Stimulated activated naive B cell treated with anti-CD40 and anti-IgM and Interleukin-4, amounts not matched to agents 10 μg/mL and 1 μg/mL and 100 μg/mL, for 72 hours (primary cell): ENCODE measurements at regions not wholly inside any gene's neighbourhood (a gene's known extent, or its start where the extent isn't known, plus 50 kb on each side); places are given as distances from the start of the nearest gene placed in this dataset.

Source experiments
- ATAC-seq, 2 donors: fragments of 150-1000 bp; cut with Tn5 transposase; replicated peaks; 2 replicates each; pipeline ENCODE4 v1.10.0; 2021; ENCODE audit warnings: moderate library complexity in 1 of 2
- DNase-seq: peaks from one replicate; pipeline ENCODE4 v3.0.0; 2021
- H3K27ac Mint-ChIP-seq: one replicate; pipeline ENCODE4 v1.8.0; 2022; ENCODE audit warnings: mild to moderate bottlenecking, mixed read lengths
- H3K27me3 Mint-ChIP-seq, 2 donors: one replicate each; pipeline ENCODE4 v1.8.0; 2022; ENCODE audit warnings: mixed read lengths in 2 of 2
- H3K36me3 Mint-ChIP-seq, 2 donors: one replicate each; pipeline ENCODE4 v1.8.0; 2022; ENCODE audit warnings: mixed read lengths in 2 of 2, mild to moderate bottlenecking in 1 of 2
- H3K4me1 Mint-ChIP-seq, 2 donors: one replicate each; pipeline ENCODE4 v1.8.0; 2022; ENCODE audit warnings: mixed read lengths in 2 of 2, mild to moderate bottlenecking in 1 of 2
- H3K4me3 Mint-ChIP-seq, 2 donors: one replicate each; pipeline ENCODE4 v1.8.0; 2022; ENCODE audit warnings: mild to moderate bottlenecking in 2 of 2, mixed read lengths in 2 of 2, moderate library complexity in 1 of 2
- H3K9me3 Mint-ChIP-seq, 2 donors: one replicate each; pipeline ENCODE4 v1.8.0; 2022; ENCODE audit warnings: mixed read lengths in 2 of 2, mild to moderate bottlenecking in 1 of 2

DNA sequence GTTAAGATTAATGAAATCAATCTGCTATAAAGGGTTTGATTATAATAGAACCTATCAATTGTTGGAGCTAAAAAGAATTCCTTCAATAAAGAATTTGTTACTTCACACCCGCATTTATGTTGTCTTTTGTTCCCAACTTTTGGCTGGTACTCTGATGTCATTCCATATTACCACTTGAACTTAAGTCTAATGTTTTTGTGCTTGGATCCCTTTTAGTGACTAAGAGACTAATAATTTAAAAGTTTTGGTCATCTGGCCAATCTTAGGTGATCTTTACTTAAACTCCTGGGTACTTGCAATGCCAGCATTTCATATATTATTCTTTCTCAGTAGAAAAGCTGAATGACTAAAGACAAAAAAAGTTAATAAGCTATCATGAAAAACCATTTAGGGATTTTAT lies 113.0 kb downstream of the TMEM30B start:
- no peak for DNase-seq
- peaks cover 4 to 6% of the 10 kb centered on the region in 2 donors for H3K27me3 Mint-ChIP-seq
- no peak overlapping the region for H3K4me3 Mint-ChIP-seq
- H3K9me3 Mint-ChIP-seq = peaks cover 9 to 10% of the 10 kb centered on the region in 2 donors
- H3K36me3 Mint-ChIP-seq = no peaks in the 10 kb centered on the region
- ATAC-seq = no peak
- no peak overlapping the region for H3K27ac Mint-ChIP-seq
- H3K4me1 Mint-ChIP-seq = no peaks in the 10 kb centered on the region

DNA sequence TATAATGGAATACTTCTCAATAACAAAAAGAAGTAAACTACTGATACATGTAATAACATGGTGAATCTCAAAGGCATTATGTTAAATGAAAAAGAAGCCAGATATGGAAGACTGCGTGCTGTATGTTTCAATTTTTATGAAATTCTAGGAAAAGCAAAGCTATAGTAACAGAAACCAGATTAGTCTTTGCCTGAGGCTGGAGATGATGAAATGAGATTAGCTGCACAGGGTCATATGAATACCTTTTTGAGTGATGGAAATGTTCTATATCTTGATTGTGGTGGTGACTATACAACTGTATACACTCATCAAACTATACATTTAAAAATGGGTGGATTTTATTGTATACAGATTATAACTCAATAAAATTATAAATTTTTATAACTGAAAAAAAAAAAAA lies 113.5 kb downstream of the TMEM30B start:
- no peak for DNase-seq
- Mint-ChIP-seq H3K4me3 (no peak overlapping the region), H3K9me3 (peaks cover 5% of the 10 kb centered on the region in 2 donors), H3K27ac (no peak overlapping the region), H3K4me1 (no peaks in the 10 kb centered on the region), H3K36me3 (no peaks in the 10 kb centered on the region), H3K27me3 (peaks cover 4 to 6% of the 10 kb centered on the region in 2 donors)
- ATAC-seq = no peak

DNA sequence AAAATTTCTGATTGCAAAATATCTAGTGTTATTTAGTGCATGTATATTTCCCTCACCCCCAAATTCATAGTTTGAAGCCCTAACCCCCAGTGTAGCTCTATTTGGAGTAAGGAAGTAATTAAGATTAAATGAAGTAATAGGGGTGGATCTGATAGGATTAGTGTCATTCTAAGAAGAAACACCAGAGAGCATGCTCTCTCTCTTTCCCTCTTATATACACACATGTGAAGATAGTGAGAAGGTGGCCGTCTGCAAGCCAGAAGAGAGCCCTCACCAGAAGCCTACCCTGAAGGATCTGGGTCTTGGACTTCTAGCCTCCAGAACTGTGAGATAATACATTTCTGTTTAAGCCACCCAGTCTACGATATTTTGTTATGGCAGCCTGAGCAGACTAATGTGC lies 120.3 kb downstream of the TMEM30B start:
- Mint-ChIP-seq H3K27me3 (peaks cover 0 to 3% of the 10 kb centered on the region in 2 donors), H3K9me3 (peaks cover 3 to 4% of the 10 kb centered on the region in 2 donors), H3K36me3 (no peaks in the 10 kb centered on the region), H3K27ac (no peak overlapping the region), H3K4me1 (no peaks in the 10 kb centered on the region), H3K4me3 (no peak overlapping the region)
- ATAC-seq = no peak
- no peak for DNase-seq

DNA sequence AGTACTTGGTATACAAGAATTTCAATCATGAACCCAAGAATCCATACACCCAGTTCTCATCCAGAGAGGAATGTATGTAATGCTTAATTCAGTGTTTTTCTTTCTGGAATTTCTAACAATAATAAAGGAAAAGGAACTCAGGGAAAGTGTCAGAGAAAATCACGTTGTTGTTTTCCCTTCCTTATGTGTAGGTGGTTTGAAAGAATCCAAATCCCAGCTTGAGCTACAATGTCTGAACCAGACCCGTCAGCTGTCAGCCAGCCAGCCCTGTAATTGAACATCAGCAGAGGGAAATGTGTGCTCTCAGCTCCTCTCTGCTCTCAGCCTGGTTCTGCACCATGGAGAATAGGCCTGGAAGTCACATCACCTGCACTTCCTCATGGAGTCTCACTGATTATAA lies 126.5 kb downstream of the TMEM30B start:
- no peaks in the 10 kb centered on the region for H3K4me1 Mint-ChIP-seq
- H3K36me3 Mint-ChIP-seq = no peaks in the 10 kb centered on the region
- no peak overlapping the region for H3K27ac Mint-ChIP-seq
- H3K27me3 Mint-ChIP-seq = peaks cover 7 to 8% of the 10 kb centered on the region in 2 donors
- ATAC-seq = no peak
- H3K4me3 Mint-ChIP-seq = no peak overlapping the region
- H3K9me3 Mint-ChIP-seq = peaks cover 0 to 2% of the 10 kb centered on the region in 2 donors
- DNase-seq = no peak

DNA sequence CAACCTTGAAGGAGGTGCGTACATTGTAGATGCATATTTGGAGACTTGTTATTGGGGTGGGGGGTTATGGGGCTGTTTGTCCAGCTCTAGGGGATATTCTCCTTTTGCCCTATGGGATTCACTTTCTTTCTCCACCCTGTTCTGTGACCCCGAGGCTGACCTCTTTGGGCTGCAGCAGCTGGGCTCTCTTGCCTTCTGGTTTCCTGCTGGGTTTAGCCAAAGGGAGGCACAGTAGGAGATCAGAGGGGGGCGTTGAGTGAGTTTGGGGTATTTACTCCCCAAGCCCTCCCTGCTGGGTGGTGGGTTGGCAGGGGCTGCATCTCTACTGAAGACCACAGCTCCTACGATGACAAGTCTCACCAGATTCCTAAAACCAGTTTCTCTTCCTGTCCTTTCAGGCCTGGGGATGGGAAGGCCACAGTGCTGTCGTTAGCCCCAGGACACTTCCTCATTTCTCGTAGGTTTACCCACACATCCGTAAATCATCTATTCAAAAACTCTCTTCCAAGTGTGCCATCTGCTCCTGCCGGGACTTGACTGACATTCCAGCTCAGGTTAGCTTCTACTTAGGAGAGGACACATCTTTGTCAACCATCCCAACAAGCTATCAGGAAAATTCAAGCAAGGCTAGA lies 127.1 kb downstream of the TMEM30B start:
- Mint-ChIP-seq H3K4me1 (no peaks in the 10 kb centered on the region), H3K36me3 (no peaks in the 10 kb centered on the region)

DNA sequence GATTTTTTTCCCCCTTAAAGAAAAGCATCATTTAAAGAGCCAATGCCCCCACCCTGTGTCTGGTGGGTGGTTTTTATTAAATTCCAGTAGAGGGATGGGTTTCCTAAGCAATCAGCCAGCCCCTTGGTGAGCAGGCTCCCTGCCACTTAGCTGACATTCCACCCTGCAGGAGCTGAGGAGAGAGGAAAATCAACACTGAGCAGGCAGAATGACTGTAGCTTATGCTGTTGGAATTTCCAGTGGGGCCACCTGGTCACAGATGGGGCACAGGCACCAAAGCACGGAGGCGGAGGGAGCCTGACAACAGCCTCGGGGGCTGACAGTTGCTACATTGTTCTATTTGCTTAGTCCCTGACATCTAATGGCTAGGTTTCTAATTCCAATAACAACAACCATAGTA lies 127.7 kb downstream of the TMEM30B start:
- Mint-ChIP-seq H3K27ac (no peak overlapping the region), H3K9me3 (peaks cover 0 to 2% of the 10 kb centered on the region in 2 donors), H3K4me1 (no peaks in the 10 kb centered on the region), H3K36me3 (no peaks in the 10 kb centered on the region), H3K27me3 (peaks cover 7 to 8% of the 10 kb centered on the region in 2 donors), H3K4me3 (no peak overlapping the region)
- no peak for DNase-seq
- ATAC-seq = no peak

More for the DNA sequence above, 127.1 kb downstream of the TMEM30B start:
- ATAC-seq = no peak
- Mint-ChIP-seq H3K27me3 (peaks cover 7 to 8% of the 10 kb centered on the region in 2 donors), H3K4me3 (no peak overlapping the region), H3K9me3 (peaks cover 0 to 2% of the 10 kb centered on the region in 2 donors), H3K27ac (no peak overlapping the region)
- no peak for DNase-seq

DNA sequence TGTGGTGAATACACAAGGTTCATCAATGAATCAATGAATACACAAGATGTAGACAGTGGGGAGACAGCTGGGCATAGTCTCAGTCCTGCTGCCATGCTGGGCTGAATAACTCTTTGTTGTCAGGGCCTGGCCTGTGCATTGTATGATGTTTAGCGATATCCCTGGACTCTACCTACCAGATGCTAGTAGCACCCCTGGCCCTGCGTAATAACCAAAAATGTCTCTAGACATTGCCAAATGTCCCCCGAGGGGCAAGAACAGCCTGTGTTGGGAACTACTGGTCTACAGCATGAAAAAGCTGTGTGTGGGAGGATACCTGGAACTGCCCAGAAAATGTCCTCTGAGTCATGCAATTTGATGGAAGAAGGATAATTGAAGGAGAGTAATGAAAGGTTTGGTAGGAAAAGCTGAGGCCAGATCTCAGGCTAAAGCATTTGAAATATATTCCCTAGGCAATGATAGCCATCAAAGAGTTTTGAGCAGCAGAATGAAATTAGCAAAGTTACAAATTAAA lies 128.2 kb downstream of the TMEM30B start:
- Mint-ChIP-seq H3K4me3 (no peak overlapping the region), H3K27ac (no peak overlapping the region), H3K9me3 (peaks cover 0 to 2% of the 10 kb centered on the region in 2 donors), H3K4me1 (no peaks in the 10 kb centered on the region), H3K27me3 (peaks cover 7 to 8% of the 10 kb centered on the region in 2 donors), H3K36me3 (no peaks in the 10 kb centered on the region)
- ATAC-seq (no peak), DNase-seq (no peak)

DNA sequence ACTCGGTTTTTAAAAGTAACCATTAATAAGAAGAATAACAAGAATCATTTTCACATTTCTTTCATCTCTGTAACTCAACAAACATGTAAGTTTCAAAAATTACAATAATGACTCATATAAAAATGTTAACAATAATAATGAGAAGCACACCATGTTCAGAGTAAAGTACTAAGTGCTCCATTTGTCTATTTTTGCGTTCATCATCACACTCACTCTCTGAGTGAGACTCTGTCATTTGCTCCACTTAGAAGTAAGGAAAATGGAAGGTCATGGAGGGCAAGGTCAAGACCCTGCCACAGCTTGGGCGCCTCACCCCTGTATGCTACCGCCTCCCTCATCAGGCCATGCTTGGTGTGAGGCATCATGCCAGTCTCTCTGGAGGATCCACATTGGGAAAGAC lies 129.9 kb downstream of the TMEM30B start:
- Mint-ChIP-seq H3K27me3 (peaks cover 4 to 8% of the 10 kb centered on the region in 2 donors), H3K36me3 (no peaks in the 10 kb centered on the region), H3K9me3 (peaks cover 0 to 2% of the 10 kb centered on the region in 2 donors), H3K27ac (no peak overlapping the region), H3K4me3 (no peak overlapping the region), H3K4me1 (no peaks in the 10 kb centered on the region)
- no peak for DNase-seq
- ATAC-seq = no peak

DNA sequence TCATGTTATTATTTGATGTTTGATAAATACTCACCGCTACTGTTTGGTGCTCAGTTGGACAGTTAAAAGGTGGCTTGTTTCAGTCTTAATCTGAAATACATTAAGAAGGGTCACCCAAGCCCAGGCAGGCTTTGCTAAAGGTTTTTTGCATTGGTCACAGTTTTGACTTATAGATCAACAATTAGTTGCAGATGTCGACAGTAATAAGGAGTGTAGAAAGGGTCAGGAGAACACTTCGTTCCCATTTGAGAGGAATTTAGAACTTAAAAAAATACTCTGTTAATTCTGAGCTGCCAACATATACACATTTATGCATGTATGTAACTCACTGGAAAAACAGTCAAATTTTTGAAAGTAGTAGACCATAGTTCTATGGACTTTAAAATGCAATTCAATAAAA lies 130.3 kb downstream of the TMEM30B start:
- peaks cover 0 to 2% of the 10 kb centered on the region in 2 donors for H3K9me3 Mint-ChIP-seq

DNA sequence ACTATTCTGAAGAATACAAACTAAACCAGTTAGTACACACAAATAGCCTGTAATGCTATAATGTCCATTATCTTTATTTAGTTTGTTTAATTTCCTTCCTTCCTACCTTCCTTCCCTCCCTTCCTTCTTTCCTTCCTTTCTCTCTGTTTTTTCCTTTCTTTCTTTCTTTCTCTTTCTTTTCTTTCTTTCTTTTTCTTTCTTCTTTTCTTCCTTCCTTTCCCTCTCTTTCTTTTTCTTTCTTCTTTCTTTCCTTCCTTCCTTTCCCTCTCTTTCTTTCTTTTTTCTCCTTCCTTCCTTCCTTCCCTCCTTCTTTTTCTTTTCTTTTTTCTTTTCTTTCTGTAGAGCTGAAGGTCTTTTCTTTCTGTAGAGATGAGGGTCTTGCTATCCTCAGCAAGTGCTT lies 131.2 kb downstream of the TMEM30B start:
- Mint-ChIP-seq H3K36me3 (peaks cover 0 to 3% of the 10 kb centered on the region in 2 donors), H3K4me1 (no peaks in the 10 kb centered on the region), H3K4me3 (no peak overlapping the region), H3K27me3 (peaks cover 4 to 8% of the 10 kb centered on the region in 2 donors), H3K27ac (no peak overlapping the region), H3K9me3 (peaks cover 4 to 7% of the 10 kb centered on the region in 2 donors)
- no peak for DNase-seq
- ATAC-seq = no peak

More for the DNA sequence above, 130.3 kb downstream of the TMEM30B start:
- no peaks in the 10 kb centered on the region for H3K36me3 Mint-ChIP-seq
- peaks cover 4 to 8% of the 10 kb centered on the region in 2 donors for H3K27me3 Mint-ChIP-seq
- H3K4me3 Mint-ChIP-seq = no peak overlapping the region
- DNase-seq = no peak
- no peak overlapping the region for H3K27ac Mint-ChIP-seq
- no peak for ATAC-seq
- no peaks in the 10 kb centered on the region for H3K4me1 Mint-ChIP-seq

DNA sequence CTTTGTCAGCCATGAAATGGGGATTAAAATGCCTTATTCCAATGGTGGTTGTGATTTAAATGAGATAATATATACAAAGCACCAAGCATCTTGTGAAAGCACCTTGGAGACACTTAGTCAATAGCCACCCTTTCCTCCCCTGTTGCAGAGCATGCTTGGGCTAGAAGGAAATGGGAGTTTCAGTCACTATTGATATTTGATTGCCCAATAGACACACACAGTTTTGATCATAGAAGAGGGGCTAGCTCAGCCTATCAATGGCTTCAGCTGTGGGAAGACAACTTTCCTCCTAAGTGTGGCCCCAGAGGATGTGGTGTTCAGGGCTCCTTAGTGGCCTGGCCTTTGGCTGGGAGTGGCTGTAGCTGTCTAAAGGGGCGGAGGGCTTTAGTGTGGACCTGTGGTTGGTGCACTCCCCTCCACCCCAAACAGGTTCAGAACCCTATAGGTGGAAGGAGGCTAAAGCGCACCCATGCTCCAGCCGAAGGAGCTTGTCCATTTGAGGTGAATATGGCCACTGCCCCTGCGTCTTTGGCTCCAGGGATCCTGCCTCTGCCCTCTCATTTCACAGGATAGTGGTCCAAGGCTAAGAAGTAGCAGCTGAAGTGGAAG lies 132.3 kb downstream of the TMEM30B start:
- peaks cover 12 to 13% of the 10 kb centered on the region in 2 donors for H3K9me3 Mint-ChIP-seq
- DNase-seq (no peak), ATAC-seq (no peak)
- H3K36me3 Mint-ChIP-seq = peaks cover 3% of the 10 kb centered on the region in 2 donors
- no peak overlapping the region for H3K27ac Mint-ChIP-seq
- no peak overlapping the region for H3K4me3 Mint-ChIP-seq
- H3K4me1 Mint-ChIP-seq = no peaks in the 10 kb centered on the region
- peaks cover 4 to 8% of the 10 kb centered on the region in 2 donors for H3K27me3 Mint-ChIP-seq

DNA sequence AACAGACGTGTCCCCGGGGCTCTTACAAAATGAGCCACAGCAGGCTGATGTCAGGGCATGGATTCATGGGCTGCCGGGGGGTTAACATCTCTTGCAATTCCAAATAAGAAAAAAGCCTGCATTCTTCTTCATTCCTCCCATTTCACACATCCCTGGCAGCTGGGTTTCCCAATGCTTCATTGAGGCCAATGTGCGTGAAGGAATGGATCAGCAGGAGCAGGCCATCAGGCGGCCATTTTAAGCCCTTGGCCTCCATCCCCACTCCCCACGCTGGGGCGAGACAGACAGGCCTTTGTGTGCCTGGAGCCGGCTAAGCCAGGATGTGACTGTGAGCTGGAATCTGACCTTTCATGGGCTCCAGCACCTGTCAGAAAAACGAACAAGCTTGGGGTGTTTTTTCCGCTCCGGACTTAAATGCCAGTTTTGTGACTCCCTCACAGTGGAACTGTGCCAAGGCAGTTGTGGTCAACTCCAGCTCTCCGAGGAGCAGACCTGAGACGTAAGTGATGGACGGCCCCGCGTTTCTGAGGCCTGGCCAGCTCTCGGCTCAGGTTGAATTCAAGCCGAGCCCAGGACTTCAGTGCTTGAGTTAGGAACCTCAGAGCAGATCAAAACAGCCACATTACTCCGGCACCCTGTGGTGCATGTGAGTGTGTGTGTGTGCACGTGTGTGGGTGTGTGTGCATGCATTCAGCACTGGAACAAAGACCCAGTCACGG lies 133.1 kb downstream of the TMEM30B start:
- Mint-ChIP-seq H3K27me3 (peaks cover under 1 to 4% of the 10 kb centered on the region in 2 donors), H3K36me3 (peaks cover 3 to 5% of the 10 kb centered on the region in 2 donors), H3K4me3 (no peak overlapping the region), H3K9me3 (peaks cover 18 to 22% of the 10 kb centered on the region in 2 donors), H3K27ac (no peak overlapping the region), H3K4me1 (no peaks in the 10 kb centered on the region)
- DNase-seq (no peak), ATAC-seq (no peak)

DNA sequence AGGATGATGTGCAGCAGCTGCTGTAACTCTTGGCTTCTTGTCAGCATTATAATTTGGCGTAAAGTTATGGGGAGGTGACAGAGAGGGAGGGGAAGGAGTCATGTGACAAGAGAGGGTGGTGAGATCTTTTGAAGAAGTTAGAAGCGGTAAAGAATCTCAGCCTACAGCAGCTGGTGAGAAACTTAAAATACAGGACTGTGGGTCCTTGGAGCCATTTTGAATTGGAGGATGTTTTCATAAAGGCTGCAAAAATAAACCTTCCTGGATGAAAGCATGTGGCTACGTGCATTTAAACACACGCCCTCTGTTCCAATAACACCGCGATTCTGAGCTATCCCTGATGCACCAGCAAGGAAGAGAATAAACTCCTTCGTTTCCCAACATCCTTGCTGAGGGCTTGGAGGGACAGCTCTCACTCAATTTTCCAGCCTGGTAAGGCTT lies 133.7 kb downstream of the TMEM30B start:
- Mint-ChIP-seq H3K27me3 (peaks cover 0 to 4% of the 10 kb centered on the region in 2 donors), H3K4me1 (no peaks in the 10 kb centered on the region), H3K4me3 (no peak overlapping the region), H3K9me3 (peaks cover 18 to 23% of the 10 kb centered on the region in 2 donors), H3K36me3 (peaks cover 3 to 5% of the 10 kb centered on the region in 2 donors), H3K27ac (no peak overlapping the region)
- DNase-seq (no peak), ATAC-seq (no peak)

DNA sequence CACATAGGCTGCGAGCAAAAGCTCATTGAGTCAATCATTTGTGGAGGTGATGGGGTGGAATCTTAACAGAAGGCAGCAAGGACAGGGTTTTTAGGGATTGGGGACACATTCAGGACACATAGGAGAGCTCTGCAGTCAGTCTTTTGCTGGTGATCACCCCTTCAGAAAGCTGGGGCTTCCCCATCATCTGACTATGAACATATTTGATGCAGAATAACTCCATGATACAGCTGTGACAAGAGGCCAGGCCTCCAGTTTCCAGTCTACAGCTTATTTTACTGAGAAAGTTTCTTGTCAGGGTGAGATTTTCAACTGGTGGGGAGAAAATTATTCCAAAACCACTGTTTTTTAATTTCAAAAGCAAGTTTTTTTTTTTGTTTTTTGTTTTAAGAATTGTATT lies 134.2 kb downstream of the TMEM30B start:
- peaks cover 18 to 23% of the 10 kb centered on the region in 2 donors for H3K9me3 Mint-ChIP-seq
- H3K36me3 Mint-ChIP-seq = peaks cover 3 to 5% of the 10 kb centered on the region in 2 donors
- no peak for DNase-seq
- peaks cover 0 to 4% of the 10 kb centered on the region in 2 donors for H3K27me3 Mint-ChIP-seq
- H3K27ac Mint-ChIP-seq = no peak overlapping the region
- H3K4me3 Mint-ChIP-seq = no peak overlapping the region
- no peaks in the 10 kb centered on the region for H3K4me1 Mint-ChIP-seq
- ATAC-seq = no peak
